HG03280 (cell line): ENCODE measurements at regions not wholly inside any gene's neighbourhood (a gene's known extent, or its start where the extent isn't known, plus 50 kb on each side); places are given as distances from the start of the nearest gene placed in this dataset.
"Not testable (repeated sequence)": the region's sequence is repeated elsewhere in the genome, so short reads cannot be mapped to it uniquely, and the experiment has no call there.

Experiments
- ATAC-seq: cut with Tn5 transposase; IDR thresholded peaks from one replicate; pipeline ENCODE4 v1.9.1; 2021; ENCODE audit warnings: mild to moderate bottlenecking, moderate library complexity; ENCODE audit not compliant: unreplicated experiment

- no peak for ATAC-seq
These were observed 250.3 kb downstream of the SEC61B start for GRCh38 chr9:99472240-99472915.

DNA sequence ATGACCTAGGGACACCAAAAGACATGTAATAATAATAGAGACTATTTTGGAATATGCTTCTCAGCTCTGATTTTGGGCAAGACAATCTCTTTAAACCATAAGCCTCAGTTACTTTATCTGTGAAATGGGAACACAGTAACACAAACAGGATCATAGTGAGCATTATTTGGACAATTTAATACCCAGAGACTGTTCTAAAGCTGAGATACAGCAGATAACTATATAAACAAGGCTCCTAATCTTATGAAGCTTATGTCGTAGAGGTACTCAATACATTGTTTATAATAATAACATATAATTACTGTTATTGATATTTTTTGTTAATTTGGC is 250.8 kb downstream of the SEC61B start:
- no peak for ATAC-seq

GRCh38 chr9:99474186-99474585 is 252.1 kb downstream of the SEC61B start:
- ATAC-seq, result no peak

GRCh38 chr9:99475401-99476065 is 253.5 kb downstream of the SEC61B start:
- ATAC-seq, result no peak

DNA sequence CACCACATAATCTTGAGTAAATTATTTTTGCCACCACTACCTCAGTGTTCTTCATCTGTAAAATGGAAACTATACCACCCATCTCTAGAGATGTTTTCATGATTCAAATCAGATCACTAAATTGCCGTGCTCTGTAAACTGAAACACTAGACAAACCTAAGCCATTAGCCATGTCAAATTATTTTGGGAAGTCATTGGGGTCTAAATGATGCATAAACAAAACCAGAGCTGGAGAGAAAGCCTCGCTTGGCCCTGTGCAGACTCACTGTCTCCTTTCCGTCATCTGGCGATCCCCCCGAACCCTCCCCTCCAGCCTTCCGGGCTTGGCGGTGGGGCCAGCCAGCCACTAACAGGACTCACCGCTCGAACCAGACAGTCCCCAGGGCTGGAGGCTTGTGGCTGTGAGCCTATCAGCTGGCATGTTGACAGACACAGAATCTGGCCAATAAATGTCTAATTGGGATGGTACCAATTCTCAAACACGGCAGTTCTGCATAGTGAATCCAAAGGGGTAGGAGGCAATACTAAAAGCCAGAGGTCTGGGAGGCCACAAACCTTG is 256.5 kb downstream of the SEC61B start:
- ATAC-seq, result no peak

- no peak for ATAC-seq
These were observed 257.8 kb downstream of the SEC61B start for GRCh38 chr9:99479929-99480328.

GRCh38 chr9:99485459-99485858 is 263.4 kb downstream of the SEC61B start:
- no peak for ATAC-seq

DNA sequence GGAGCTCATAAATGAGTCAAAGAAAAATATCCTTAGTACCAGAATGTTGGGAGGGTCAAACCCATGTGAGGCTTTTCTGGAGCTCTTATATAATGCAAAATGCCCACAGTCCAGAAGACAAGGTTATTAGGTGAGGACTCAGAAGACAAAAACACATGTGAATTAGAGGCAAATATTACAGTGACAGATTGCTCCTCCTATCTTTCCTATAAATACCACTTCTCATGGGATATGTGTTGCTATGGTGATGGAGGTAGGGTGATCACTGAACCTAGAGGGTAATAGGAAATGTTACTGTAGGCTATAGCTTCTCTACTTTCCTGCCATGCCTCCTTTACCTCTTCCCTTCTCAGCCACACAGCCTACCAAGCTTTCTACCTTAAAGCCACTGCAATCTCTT is 264.6 kb downstream of the SEC61B start:
- ATAC-seq, result no peak

DNA sequence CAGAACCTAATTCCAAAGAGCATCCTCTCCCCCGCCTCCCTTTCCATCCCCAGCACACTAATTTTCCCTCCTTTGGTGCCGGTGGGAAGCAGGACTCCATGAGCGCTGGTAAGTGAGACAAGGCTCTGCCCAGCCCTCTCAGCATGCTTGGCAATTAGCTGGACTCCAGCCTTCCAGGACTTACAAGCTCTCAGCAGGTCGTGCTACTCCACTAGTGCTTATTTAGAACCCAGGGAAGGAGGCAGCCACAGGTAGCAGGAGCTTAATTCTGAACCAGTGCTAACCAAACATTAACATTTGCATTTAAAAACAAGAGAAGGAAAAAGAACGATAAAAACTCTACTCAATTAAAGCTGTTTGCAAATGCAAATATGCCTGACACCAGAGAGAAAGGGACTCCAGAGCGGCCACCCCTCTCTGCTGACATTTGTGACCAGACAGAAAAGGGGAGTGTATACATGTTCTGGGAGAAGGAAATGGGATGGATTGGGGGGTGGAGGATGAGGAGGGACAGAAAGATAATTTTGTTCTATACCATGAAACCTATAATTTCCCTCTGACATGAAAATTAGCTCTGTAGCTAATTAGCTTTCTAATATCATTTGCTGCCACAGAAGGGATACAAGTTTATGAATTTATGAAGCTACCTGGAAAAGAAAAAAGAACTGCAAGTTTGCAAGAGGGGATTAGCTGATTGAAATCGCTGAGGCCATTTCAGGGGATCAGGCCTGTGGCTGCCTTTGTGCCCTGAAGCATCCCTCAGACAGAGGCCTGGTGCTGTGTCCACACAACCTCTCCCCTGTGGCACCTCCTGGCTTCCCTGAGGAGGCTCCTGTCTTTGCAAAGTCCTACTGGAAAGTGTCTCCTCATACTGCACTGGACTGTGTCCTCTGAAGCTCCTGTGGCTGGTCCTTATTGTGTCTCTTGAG is 266.3 kb downstream of the SEC61B start:
- ATAC-seq, result no peak

- ATAC-seq, result no peak
These were observed 267.0 kb downstream of the SEC61B start for GRCh38 chr9:99489060-99489413.

- ATAC-seq, result no peak
These were observed 268.6 kb downstream of the SEC61B start for GRCh38 chr9:99490729-99491128.

- no peak for ATAC-seq
These were observed 269.5 kb downstream of the SEC61B start for GRCh38 chr9:99491408-99492158.

DNA sequence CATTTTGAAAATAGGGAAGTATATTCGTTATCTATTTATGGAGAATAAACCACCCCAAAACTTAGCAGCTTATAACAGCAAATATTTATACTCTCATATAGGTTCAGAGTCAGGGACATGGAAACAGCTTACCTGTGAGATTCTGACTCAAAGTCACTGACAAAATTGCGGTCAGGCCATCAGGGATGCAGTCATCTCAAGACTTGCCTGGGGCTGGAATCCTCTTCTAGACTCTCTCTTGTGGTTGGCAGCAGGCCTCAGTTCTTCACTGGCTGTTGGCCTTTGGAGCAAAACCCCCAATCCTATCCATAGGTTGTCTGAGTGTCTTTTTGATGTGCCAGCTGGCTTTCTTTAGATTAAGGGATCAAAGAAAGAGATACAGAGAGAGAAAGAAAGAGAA is 275.6 kb downstream of the SEC61B start:
- ATAC-seq, result no peak

DNA sequence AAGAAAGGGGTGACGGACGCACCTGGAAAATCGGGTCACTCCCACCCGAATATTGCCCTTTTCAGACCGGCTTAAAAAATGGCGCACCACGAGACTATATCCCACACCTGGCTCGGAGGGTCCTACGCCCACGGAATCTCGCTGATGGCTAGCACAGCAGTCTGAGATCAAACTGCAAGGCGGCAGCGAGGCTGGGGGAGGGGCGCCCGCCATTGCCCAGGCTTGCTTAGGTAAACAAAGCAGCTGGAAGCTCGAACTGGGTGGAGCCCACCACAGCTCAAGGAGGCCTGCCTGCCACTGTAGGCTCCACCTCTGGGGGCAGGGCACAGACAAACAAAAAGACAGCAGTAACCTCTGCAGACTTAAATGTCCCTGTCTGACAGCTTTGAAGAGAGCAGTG is 276.9 kb downstream of the SEC61B start:
- not testable (repeated sequence) for ATAC-seq

DNA sequence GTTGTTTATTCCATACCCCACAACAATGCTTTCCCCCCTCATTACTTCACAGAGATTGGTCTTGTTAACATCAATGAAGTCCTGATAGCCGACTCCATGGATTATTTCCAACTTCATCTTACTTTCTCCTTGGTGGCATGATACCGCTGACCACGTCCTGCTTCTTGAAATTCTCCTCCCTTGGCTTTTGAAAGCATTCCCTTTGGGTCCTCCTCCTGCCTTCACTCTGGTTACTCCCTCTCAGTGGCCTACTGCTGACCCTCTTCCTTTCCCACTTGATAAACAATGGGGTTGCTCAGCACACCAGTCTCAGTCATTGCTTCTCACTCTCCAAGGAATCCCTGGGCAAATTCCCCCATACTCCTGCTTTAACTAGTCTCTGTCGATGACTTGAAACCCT is 283.9 kb downstream of the SEC61B start:
- ATAC-seq, result no peak

DNA sequence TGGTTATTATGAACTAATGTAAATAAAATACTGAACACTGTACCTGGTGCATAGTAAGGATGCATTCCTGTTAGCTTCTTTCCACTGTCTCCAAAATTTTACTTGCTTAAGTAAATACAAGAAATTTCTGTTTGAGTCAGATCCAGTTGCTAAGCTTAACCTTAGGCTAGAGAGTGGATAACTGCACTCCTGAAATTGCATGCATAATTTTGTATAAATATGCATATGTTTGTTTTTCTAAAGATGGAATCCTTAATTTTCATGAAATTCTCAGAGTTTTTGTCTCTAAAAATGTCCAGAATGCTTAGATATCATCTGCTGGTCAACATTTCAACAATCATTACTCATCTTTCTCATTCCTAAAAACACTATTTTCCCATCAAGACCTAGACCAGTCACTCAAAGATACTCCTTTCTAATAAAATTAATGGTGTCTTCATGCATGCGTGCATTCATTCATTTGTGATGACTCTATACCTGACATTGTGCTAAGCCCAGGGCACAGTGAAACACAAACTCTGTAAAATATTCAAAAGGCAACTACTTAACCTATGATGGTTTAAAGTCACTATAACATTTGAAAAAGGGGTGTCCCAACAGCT is 284.8 kb downstream of the SEC61B start:
- no peak for ATAC-seq

GRCh38 chr9:99509065-99509745 is 287.1 kb downstream of the SEC61B start:
- ATAC-seq, result no peak

- no peak for ATAC-seq
These were observed 287.9 kb downstream of the SEC61B start for GRCh38 chr9:99509900-99510535.

DNA sequence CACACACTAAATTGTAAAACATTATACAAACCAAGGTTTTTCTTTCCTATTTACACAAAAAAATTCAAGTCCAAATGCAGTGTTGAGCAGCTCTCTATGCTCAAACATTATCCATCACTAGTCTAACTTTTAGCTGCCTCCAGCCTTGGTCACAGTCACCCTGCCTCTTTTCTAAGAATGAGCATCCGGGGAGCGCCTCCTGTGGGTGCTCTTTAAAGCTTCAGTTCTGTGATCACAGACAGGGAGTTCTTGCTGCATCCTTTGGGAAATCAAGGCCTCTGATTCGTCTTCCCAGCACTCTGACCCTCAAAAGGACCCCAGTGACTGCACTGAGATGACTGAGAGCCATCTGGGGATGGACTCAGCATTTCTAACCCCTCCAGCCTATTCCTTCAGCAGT is 289.6 kb downstream of the SEC61B start:
- ATAC-seq, result no peak
